T1000 (cell line): ENCODE measurements at regions not wholly inside any gene's neighbourhood (a gene's known extent, or its start where the extent isn't known, plus 50 kb on each side); places are given as distances from the start of the nearest gene placed in this dataset.
"Not testable (repeated sequence)": the region's sequence is repeated elsewhere in the genome, so short reads cannot be mapped to it uniquely, and the experiment has no call there.

Source experiments
- DNase-seq: peaks from one replicate; lab custom pipeline; 2025; ENCODE audit warnings: mixed read lengths; lab: John Stamatoyannopoulos, UW

GRCh38 chr7:28329661-28330363, 82.5 kb upstream of the CREB5 start:
- no peak for DNase-seq

GRCh38 chr7:28330384-28331070, 81.8 kb upstream of the CREB5 start:
- no peak for DNase-seq

GRCh38 chr7:28332046-28332445, 80.3 kb upstream of the CREB5 start:
- DNase-seq, result no peak

- not testable (repeated sequence) for DNase-seq
Observed at GRCh38 chr7:28333548-28333947, 78.8 kb upstream of the CREB5 start.

- DNase-seq, result no peak
Observed at GRCh38 chr7:28336806-28337205, 75.5 kb upstream of the CREB5 start.

GRCh38 chr7:28338041-28338440, 74.3 kb upstream of the CREB5 start:
- no peak for DNase-seq

- no peak for DNase-seq
Observed at GRCh38 chr7:28343462-28343861, 68.9 kb upstream of the CREB5 start.

GRCh38 chr7:28346256-28346655, 66.1 kb upstream of the CREB5 start:
- no peak for DNase-seq

- no peak for DNase-seq
Observed at GRCh38 chr7:28346676-28347363, 65.5 kb upstream of the CREB5 start.

- no peak for DNase-seq
Observed at GRCh38 chr7:28347475-28348318, 64.6 kb upstream of the CREB5 start.

GRCh38 chr7:28348636-28349035, 63.7 kb upstream of the CREB5 start:
- no peak for DNase-seq

GRCh38 chr7:28349637-28350036, 62.7 kb upstream of the CREB5 start:
- DNase-seq, result no peak

GRCh38 chr7:28350662-28351061, 61.7 kb upstream of the CREB5 start:
- no peak for DNase-seq

GRCh38 chr7:28351450-28351849, 60.9 kb upstream of the CREB5 start:
- no peak for DNase-seq

- peak; percentile 83 for DNase-seq
Observed at GRCh38 chr7:28354601-28355402, 57.5 kb upstream of the CREB5 start.

GRCh38 chr7:28355635-28356319, 56.5 kb upstream of the CREB5 start:
- DNase-seq, result no peak

GRCh38 chr7:28356619-28357018, 55.7 kb upstream of the CREB5 start:
- no peak for DNase-seq

- DNase-seq, result peak; percentile 74
Observed at GRCh38 chr7:28358423-28358868, 53.9 kb upstream of the CREB5 start.

GRCh38 chr7:28360739-28361138, 51.6 kb upstream of the CREB5 start:
- DNase-seq, result no peak

- no peak for DNase-seq
Observed at GRCh38 chr7:28361551-28361950, 50.8 kb upstream of the CREB5 start.

- no peak for DNase-seq
Observed at GRCh38 chr7:28362182-28362581, 50.1 kb upstream of the CREB5 start.
